ENCODE measurements at regions not wholly inside any gene's neighbourhood (a gene's known extent, or its start where the extent isn't known, plus 50 kb on each side); places are given as distances from the start of the nearest gene placed in this dataset.
A peak's percentile ranks its signal among the peaks of the same experiment; 100 is the strongest.
"Not testable (repeated sequence)": the region's sequence is repeated elsewhere in the genome, so short reads cannot be mapped to it uniquely, and the experiment has no call there.

- H3K4me3 ChIP-seq (ENCODE audit: low read depth, low read length): no peak overlapping the region
- DNase-seq (ENCODE audit: low read depth): peak; percentile 15
- peak; percentile 59 for TF ChIP-seq CTCF (IDR thresholded peaks at IDR 0.05; ENCODE audit: control insufficient read depth, extremely low read depth, insufficient read depth)
Measured at GRCh38 chr10:29377333-29377961, 88.6 kb downstream of the LYZL1 start.

GRCh38 chr10:29378106-29378505 is 89.2 kb downstream of the LYZL1 start:
- no peak overlapping the region for H3K4me3 ChIP-seq (ENCODE audit: low read depth, low read length)
- no peak for DNase-seq (ENCODE audit: low read depth)
- no peak for TF ChIP-seq CTCF (IDR thresholded peaks at IDR 0.05; ENCODE audit: control insufficient read depth, extremely low read depth, insufficient read depth)

GRCh38 chr10:29379208-29379607 is 90.3 kb downstream of the LYZL1 start:
- TF ChIP-seq CTCF (IDR thresholded peaks at IDR 0.05; ENCODE audit: control insufficient read depth, extremely low read depth, insufficient read depth): no peak
- DNase-seq (ENCODE audit: low read depth): no peak
- no peak overlapping the region for H3K4me3 ChIP-seq (ENCODE audit: low read depth, low read length)

- H3K4me3 ChIP-seq (ENCODE audit: low read depth, low read length); DNase-seq (ENCODE audit: low read depth): not testable (repeated sequence)
Measured at GRCh38 chr10:29379777-29380598, 91.1 kb downstream of the LYZL1 start.

- not testable (repeated sequence) for DNase-seq (ENCODE audit: low read depth); H3K4me3 ChIP-seq (ENCODE audit: low read depth, low read length)
Measured at GRCh38 chr10:29380599-29381511, 92.0 kb downstream of the LYZL1 start.

GRCh38 chr10:29386342-29386999 is 97.6 kb downstream of the LYZL1 start:
- H3K4me3 ChIP-seq (ENCODE audit: low read depth, low read length): no peak overlapping the region
- peak; percentile 61 for TF ChIP-seq CTCF (IDR thresholded peaks at IDR 0.05; ENCODE audit: control insufficient read depth, extremely low read depth, insufficient read depth)
- no peak for DNase-seq (ENCODE audit: low read depth)

- H3K4me3 ChIP-seq (ENCODE audit: low read depth, low read length): no peak overlapping the region
- no peak for TF ChIP-seq CTCF (IDR thresholded peaks at IDR 0.05; ENCODE audit: control insufficient read depth, extremely low read depth, insufficient read depth)
- no peak for DNase-seq (ENCODE audit: low read depth)
Measured at GRCh38 chr10:29387269-29387668, 98.4 kb downstream of the LYZL1 start.

- H3K4me3 ChIP-seq (ENCODE audit: low read depth, low read length); DNase-seq (ENCODE audit: low read depth): not testable (repeated sequence)
Measured at GRCh38 chr10:29388112-29388511, 99.2 kb downstream of the LYZL1 start.

All from LNCaP clone FGC (cell line).